ACHN (cell line): ENCODE measurements at regions not wholly inside any gene's neighbourhood (a gene's known extent, or its start where the extent isn't known, plus 50 kb on each side); places are given as distances from the start of the nearest gene placed in this dataset.

Experiments used
- DNase-seq: peaks from one replicate; pipeline ENCODE4 v3.0.0-alpha.2; 2015
- in situ Hi-C: cut with HindIII; loops from 2 replicates; pipeline ENCODE4 v1.10.0; 2017; ENCODE audit warnings: low sequenced_read_pairs, low pct_ligation_motif_present, low pct_unique_long_range_greater_than_20kb

- no peak for DNase-seq
- in situ Hi-C loops = no loop called here
These were observed 62.9 kb upstream of the OXGR1 start for GRCh38 chr13:97057176-97057575.

- in situ Hi-C loops = no loop called here
- DNase-seq = no peak
These were observed 64.1 kb upstream of the OXGR1 start for GRCh38 chr13:97058391-97058790.

DNA sequence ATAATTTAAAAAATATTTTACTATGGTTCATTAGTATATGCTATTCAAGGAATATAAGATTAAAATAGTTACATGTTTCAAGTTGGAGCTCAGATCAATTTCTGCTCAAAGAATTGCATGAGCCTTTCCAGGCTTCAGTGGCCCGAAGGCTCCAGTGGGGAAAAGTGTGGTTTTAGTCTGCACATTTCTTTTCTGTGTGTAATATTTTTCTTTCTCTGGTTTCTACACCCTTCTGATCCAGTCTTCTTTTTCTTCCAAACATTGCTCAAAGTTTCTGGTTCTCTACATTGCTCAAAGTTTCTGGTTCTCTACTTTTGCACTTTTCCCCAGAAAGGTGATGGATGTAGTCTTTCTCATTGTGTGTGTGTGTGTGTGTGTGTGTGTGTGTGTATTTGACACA lies 64.7 kb upstream of the OXGR1 start:
- in situ Hi-C loops = no loop called here
- no peak for DNase-seq

DNA sequence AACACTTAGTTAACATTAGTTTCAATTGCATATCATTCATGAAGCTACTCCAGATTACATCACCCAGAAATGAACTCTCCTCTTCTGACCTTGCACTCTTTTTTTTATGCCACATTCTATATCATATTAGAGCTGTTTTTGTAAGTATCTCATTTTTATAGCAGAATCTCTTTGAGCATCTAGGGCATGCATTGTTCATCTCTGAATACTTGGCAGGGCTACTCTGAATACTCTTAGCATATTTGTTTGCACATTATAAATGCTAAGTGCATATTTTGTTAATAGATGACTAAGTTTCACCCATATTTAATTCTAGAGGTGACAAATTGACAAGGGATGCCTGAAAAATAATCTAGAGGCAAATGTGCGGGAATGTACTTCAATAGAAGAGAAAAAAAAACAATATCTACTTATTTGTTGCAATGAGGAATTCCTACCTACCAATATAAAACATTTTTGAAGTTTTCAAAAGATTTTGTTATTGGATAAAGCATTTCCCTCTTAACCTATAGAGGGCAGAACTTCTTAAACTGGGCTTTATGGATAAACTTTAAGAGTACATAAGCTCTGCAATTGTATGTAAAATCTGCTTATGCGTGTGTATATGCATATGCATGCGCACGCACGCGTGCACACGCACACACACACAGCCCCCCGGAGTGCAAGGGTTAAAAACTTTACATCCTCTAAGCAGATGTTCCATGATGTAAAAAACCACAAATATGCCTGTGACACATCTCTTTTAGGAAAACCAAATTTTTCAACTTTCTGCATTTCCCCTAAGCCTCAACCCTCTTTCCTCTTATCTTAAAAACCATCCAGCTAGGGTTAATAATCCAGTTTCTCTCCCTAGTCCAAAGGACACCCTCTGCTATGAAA lies 73.0 kb upstream of the OXGR1 start:
- in situ Hi-C loops = no loop called here
- DNase-seq = no peak

DNA sequence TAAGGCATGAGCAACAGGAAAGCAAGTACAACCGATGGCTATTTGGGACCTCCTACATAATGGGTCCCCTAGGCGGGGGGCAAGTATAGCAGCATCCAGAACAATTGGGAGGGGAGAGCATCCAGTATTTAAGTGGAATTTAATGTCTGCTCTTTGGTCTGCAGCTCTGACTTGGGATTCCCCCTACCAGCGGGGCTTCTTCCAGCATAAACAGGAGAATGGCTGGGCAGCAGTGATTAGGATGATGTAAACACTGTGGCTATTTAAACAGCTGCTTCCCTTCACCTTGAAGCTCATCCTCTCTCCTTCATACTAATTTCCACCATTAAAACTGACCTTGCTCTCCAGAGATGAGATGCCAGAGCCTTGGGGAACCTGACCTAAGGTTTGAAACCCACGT lies 73.9 kb upstream of the OXGR1 start:
- in situ Hi-C loops = no loop called here
- DNase-seq = no peak

- in situ Hi-C loops = no loop called here
These were observed 75.0 kb upstream of the OXGR1 start for GRCh38 chr13:97069050-97069815.

DNA sequence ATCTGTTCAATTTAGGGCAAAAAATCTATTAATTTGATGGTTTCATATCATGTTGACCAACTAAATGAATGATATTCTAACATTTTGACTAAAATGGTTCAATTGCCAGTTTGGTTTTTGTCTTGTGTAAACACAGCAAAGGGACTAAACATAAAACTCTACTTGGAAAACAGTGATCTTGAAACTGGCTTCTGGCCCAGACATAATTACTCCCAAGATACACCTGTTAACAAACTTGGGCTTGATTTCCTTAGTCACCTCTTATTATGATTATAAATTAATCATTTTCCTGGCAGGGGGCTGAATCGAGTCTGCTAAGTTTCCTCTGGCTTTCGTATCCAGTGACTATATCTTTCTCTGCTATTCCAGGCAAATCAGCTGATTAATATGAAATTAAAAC lies 78.0 kb upstream of the OXGR1 start:
- no peak for DNase-seq

More at GRCh38 chr13:97069050-97069815, 75.0 kb upstream of the OXGR1 start:
- no peak for DNase-seq

DNA sequence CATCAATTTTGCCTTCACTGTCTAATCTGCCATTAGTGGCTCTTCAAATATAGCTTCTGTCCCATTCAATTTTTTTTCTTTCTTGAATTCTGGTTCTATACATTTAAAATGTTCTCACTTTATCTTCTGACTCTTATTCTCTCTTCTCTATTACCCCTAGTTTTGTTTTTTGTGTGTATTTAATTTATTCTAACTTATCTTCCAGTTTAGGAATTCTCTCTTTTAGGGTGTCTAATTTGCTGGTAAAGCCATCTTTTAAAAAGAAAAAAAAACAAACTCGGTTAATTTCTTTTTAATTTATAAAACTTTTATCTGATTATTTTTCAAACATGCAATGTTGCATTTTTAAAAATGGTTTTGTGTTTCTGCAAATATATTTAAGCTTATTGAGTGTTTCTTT lies 80.3 kb upstream of the OXGR1 start:
- in situ Hi-C loops = no loop called here
- no peak for DNase-seq

More for the DNA sequence above, 78.0 kb upstream of the OXGR1 start:
- in situ Hi-C loops = no loop called here

DNA sequence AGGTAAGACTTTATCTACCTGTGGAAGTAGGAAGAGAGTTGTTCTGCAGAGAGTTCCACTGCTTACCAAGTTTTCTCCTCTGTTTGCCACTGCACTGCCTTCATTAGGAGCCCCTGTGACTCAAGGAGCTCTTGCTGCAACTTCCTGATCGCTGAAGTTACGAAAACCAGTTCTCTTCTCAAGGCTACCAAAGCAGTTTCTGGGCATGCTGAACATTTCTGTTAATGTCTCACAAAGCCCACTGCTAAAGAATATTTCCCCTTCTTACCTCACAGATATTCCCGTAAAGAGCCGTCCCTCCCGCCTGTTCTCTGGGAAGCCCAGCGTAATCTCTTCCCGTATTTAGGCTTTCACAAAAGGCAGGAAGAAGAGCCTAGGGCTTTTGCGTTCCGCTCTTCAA lies 82.6 kb upstream of the OXGR1 start:
- in situ Hi-C loops = no loop called here
- no peak for DNase-seq

DNA sequence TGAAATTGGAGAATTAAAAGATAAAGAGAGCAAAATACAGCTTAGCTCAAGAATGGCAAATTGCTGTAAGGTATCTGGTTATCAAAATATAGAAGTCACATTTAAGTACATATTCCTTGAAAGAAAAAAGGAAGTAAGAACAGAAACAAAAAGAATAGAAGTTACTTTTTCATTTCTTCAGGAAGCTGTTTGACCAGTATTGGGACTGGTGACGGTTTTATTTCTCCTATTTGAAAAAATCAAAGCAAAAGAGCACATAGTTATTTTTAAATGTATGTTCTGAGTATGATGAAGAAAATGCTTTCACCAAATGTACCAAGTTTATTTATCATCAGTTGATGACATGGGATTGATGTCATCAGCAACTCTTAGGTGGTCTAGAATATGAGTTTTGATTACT lies 83.1 kb upstream of the OXGR1 start:
- in situ Hi-C loops = no loop called here
- no peak for DNase-seq

DNA sequence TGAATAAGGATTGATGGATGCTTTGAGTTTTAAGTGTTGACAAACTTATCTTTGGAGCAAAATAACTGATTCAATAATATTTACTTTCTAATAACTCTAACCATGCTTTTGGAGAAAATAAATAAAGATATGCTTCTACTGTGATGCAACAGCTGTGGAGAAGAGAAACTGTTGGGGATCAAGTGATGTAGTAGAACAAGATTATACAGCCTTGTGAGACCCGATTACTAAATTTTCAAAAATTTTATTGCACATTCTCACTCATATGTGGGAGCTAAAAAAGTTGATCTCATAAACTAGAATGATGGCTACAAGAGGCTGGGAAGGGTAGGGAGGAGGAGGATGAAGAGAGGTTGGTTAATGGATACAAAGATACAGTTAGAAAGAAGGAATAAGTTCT lies 85.5 kb upstream of the OXGR1 start:
- no peak for DNase-seq
- in situ Hi-C loops = no loop called here

GRCh38 chr13:97082461-97083207 lies 88.4 kb upstream of the OXGR1 start:
- DNase-seq = no peak
- in situ Hi-C loops = no loop called here

- in situ Hi-C loops = no loop called here
- DNase-seq = no peak
These were observed 96.9 kb upstream of the OXGR1 start for GRCh38 chr13:97091196-97091595.

DNA sequence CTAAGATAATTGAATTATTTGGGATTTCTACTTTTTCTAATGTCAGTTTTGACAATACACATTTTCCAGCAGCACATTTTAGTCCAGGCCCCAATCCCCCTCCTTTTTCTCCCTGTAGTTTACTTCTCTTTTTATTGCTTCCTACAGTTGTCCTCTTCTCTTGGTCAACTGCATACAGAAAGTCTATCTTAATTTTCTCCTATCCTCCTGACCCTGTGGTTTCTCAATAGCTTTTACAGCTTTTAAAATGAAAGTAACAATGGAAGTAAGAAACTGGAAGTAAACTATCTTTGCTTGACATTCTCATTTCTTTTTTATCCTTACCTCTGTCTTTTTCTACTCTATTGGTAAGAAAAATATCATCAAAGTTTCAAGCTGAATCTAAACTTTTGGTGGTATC lies 106.5 kb upstream of the OXGR1 start:
- in situ Hi-C loops = loop anchor here (25.0 kb wide), 1 partner anchor 261 kb away; no protein-coding TSS in a partner anchor
- DNase-seq = no peak

DNA sequence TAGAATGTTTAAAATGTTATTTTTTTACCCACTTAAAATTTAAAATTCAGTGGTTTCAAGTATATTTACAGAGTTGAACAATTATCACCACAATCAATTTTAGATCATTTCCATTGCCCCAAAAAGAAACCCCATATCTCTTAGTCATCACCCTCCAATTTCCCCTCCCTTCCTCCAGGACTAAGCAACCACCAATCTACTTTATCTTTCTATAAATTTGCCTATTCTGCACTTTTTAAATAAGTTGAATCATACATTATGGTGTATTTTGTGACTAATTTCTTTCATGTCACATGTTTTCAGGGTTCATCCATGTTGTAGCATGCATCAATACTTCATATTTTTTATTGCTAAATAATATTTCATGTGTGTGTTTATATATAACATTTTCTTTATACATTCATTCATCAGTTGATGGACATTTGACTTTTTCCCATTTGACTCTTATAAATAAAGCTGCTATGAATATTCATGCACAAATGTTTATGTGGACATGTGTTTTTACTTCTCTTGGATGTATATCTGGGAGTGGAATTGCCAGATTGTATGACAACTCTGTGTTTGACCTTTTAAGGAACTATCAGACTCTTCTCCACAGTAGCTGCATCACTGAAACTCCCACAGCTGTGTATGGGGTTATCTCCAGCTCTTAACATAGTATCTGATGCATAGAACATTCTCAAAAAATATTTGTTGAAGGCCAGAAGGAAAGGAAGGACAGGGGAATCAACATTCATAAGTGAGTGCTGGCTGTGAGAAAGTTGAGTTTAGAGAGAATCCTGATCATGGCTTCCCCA lies 107.8 kb upstream of the OXGR1 start:
- no peak for DNase-seq
- in situ Hi-C loops = loop anchor here (25.0 kb wide), 1 partner anchor 260 kb away; no protein-coding TSS in a partner anchor

DNA sequence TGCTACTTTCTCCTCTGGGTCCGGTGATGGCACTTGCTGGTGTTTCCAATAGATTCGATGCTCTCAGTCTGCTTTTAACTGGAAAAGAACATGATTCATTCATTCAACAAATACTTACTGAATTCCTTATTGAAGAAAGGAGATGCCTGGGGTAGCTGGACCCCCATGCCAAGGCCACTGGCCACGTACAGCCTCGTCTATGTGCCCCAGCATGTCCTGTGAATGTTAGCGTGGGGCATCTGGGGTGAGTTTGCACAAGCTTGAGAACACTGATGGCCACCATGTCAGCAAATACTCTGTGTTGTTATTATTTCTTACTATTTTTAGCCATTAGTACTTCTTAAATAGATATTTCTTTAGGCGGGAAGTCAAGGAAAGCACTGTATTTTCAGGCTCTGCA lies 112.0 kb upstream of the OXGR1 start:
- in situ Hi-C loops = loop anchor here (25.0 kb wide), 1 partner anchor 256 kb away; no protein-coding TSS in a partner anchor
- no peak for DNase-seq

DNA sequence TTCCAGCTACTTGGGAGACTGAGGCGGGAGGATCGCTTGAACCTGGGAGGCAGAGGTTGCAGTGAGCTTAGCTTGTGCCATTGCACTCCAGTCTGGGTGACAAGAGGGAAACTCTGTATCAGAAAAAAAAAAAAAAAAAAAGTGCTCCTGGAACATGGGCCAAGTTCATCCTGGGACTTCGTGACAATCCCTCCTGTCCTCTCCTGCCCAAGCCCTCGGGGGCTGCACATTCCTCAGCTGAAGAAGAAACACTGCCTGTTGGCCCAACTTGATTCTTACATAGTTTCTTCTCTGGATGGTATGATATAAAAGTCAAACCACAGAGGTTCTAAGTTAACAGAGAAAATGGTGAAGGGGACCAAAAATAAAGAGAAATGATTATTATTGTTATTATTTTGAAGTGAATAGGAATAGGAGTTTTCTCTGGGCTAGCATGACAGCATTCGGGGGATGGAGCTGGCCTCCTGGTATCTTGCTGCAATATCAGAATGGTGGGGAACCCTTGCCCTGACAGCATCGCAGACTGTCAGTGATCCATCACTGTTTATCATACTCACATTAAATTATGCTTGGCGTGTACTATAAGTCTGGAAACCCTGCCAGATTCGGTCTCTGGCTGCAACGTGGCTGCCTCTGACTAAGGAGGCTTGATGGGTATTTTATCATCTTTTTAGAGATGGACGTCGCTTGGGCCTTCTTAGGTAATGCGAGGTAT lies 113.7 kb upstream of the OXGR1 start:
- in situ Hi-C loops = loop anchor here (25.0 kb wide), 1 partner anchor 254 kb away; no protein-coding TSS in a partner anchor

GRCh38 chr13:97108530-97108900 lies 113.6 kb upstream of the MBNL2 start:
- in situ Hi-C loops = loop anchor here (25.0 kb wide), 1 partner anchor 254 kb away; no protein-coding TSS in a partner anchor
- DNase-seq = no peak

More for the DNA sequence above, 113.7 kb upstream of the OXGR1 start:
- DNase-seq = no peak
